Suprapubic skin (tissue), 4 donors: ENCODE measurements at regions not wholly inside any gene's neighbourhood (a gene's known extent, or its start where the extent isn't known, plus 50 kb on each side); places are given as distances from the start of the nearest gene placed in this dataset.

Experiments used
- POLR2A ChIP-seq, 2 donors: fragments of 450-650 bp; IDR thresholded peaks; one replicate each; pipeline ENCODE4 v1.6.1; 2017; ENCODE audit warnings: antibody characterized with exemption in 2 of 2, mild to moderate bottlenecking in 2 of 2, moderate library complexity in 2 of 2
- POLR2AphosphoS5 ChIP-seq, 3 donors: sonication (generic); formaldehyde crosslinking; IDR thresholded peaks; one replicate each; pipeline ENCODE4 v1.6.1; 2017; ENCODE audit warnings: antibody characterized with exemption in 3 of 3
- TF ChIP-seq, protein P1 (sequence below), 2 donors: fragments of 200-600 bp in 1 of 2; fragments of 450-650 bp in 1 of 2; sonication (generic) in 1 of 2; IDR thresholded peaks; one replicate each; pipeline ENCODE4 v1.5.1; 2016 to 2019; ENCODE audit warnings: antibody characterized with exemption in 2 of 2, mild to moderate bottlenecking in 1 of 2, moderate library complexity in 1 of 2

DNA sequence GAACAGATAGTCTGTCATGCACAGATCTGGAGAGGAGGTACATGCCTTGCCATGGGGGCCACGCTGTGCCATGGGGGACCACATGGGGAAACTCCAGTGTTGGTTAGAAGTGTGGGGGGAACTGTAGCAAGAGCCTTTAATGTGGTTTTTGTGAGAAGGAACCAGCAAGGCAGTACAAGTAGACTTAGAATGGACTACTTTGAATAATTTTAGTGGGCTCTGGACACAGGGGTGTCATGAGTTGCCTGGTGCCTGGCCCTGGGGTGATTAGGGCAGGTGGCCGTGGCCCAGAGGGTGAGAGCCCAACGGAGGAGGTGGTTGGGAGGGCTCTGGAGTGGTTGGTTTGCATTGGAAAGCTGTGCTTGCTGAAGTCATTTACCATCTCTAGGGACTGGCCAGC lies 77.2 kb downstream of the CXCL12 start:
- TF ChIP-seq POLR2AphosphoS5 (IDR thresholded peaks at IDR 0.05) = no peak
- TF ChIP-seq, protein P1, sequence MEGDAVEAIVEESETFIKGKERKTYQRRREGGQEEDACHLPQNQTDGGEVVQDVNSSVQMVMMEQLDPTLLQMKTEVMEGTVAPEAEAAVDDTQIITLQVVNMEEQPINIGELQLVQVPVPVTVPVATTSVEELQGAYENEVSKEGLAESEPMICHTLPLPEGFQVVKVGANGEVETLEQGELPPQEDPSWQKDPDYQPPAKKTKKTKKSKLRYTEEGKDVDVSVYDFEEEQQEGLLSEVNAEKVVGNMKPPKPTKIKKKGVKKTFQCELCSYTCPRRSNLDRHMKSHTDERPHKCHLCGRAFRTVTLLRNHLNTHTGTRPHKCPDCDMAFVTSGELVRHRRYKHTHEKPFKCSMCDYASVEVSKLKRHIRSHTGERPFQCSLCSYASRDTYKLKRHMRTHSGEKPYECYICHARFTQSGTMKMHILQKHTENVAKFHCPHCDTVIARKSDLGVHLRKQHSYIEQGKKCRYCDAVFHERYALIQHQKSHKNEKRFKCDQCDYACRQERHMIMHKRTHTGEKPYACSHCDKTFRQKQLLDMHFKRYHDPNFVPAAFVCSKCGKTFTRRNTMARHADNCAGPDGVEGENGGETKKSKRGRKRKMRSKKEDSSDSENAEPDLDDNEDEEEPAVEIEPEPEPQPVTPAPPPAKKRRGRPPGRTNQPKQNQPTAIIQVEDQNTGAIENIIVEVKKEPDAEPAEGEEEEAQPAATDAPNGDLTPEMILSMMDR (IDR thresholded peaks at IDR 0.05) = no peak
- TF ChIP-seq POLR2A (IDR thresholded peaks at IDR 0.05) = no peak
